K562 (cell line): ENCODE measurements at regions not wholly inside any gene's neighbourhood (a gene's known extent, or its start where the extent isn't known, plus 50 kb on each side); places are given as distances from the start of the nearest gene placed in this dataset.

ENCODE experiments used
- ARID1B ChIP-seq: fragments of 450-650 bp; IDR thresholded peaks from 2 replicates; pipeline ENCODE4 v1.6.1; 2016; ENCODE audit warnings: antibody characterized with exemption, mild to moderate bottlenecking, inconsistent platforms
- ARID3A ChIP-seq: IDR thresholded peaks from 2 replicates; pipeline ENCODE4 v1.6.1; 2012; ENCODE audit warnings: low read depth, low read length, improper control_type of control experiment, borderline replicate concordance
- CAMTA2 ChIP-seq: fragments of 250-450 bp; sonication (Bioruptor Pico); conservative IDR thresholded peaks from 2 replicates; pipeline ENCODE4 v1.5.1; 2022
- HES1 ChIP-seq: fragments of 450-650 bp; IDR thresholded peaks from 2 replicates; pipeline ENCODE4 v1.6.1; 2016; ENCODE audit warnings: low read depth, mild to moderate bottlenecking, moderate library complexity
- MAFK ChIP-seq: IDR thresholded peaks from 2 replicates; pipeline ENCODE4 v1.6.1; 2011; ENCODE audit warnings: low read length, improper control_type of control experiment
- MCM5 ChIP-seq: fragments of 450-650 bp; IDR thresholded peaks from 2 replicates; pipeline ENCODE4 v1.6.1; 2016; ENCODE audit warnings: low read depth
- PTRF ChIP-seq: fragments of 450-650 bp; IDR thresholded peaks from 2 replicates; pipeline ENCODE4 v1.6.1; 2016; ENCODE audit warnings: mild to moderate bottlenecking, missing genetic modification characterization, missing compliant biosample characterization
- TAF9B ChIP-seq: fragments of 450-650 bp; IDR thresholded peaks from 2 replicates; pipeline ENCODE4 v1.6.1; 2018; ENCODE audit warnings: mild to moderate bottlenecking; ENCODE audit not compliant: partially characterized antibody
- TCF15 ChIP-seq: fragments of 250-450 bp; sonication (Bioruptor Pico); IDR thresholded peaks from 2 replicates; pipeline ENCODE4 v1.8.0; 2022; ENCODE audit warnings: moderate library complexity, mild to moderate bottlenecking, inconsistent platforms
- TFE3 ChIP-seq: fragments of 450-650 bp; formaldehyde crosslinking; IDR thresholded peaks from 2 replicates; pipeline ENCODE4 v1.4.0; 2020; ENCODE audit warnings: mild to moderate bottlenecking, mixed read lengths
- TOE1 ChIP-seq, 2 experiments: fragments of 450-650 bp in 1 of 2; sonication (generic) in 1 of 2; formaldehyde crosslinking in 1 of 2; IDR thresholded peaks; 2 replicates each; pipeline versions ENCODE4 v1.7.1 to v1.8.0; 2016 to 2022; ENCODE audit warnings: borderline replicate concordance in 2 of 2, mild to moderate bottlenecking in 2 of 2, antibody characterized with exemption in 1 of 2, inconsistent platforms in 1 of 2, low read depth in 1 of 2, missing genetic modification reagents in 1 of 2, moderate library complexity in 1 of 2
- ZNF12 ChIP-seq: sonication (generic); formaldehyde crosslinking; IDR thresholded peaks from 2 replicates; pipeline ENCODE4 v1.4.0; 2020; ENCODE audit warnings: mild to moderate bottlenecking, missing genetic modification reagents
- ZNF57 ChIP-seq: fragments of 450-650 bp; formaldehyde crosslinking; IDR thresholded peaks from 2 replicates; pipeline ENCODE4 v1.4.0; 2020; ENCODE audit warnings: mild to moderate bottlenecking, moderate library complexity

GRCh38 chr11:44400431-44400830 lies 90.5 kb upstream of the ALX4 start (continued):
- TF ChIP-seq TFE3 (CRISPR knock-in tag): peak; percentile 90
- no peak for TF ChIP-seq ZNF12
- peak; percentile 89; the same call in 1 of the 2 replicates for TF ChIP-seq TOE1 (IDR thresholded peaks at IDR 0.05; ENCODE audit: borderline replicate concordance)
- no peak for TF ChIP-seq TOE1 (CRISPR knock-in tag; IDR thresholded peaks at IDR 0.05; ENCODE audit: borderline replicate concordance, low read depth)
- no peak for TF ChIP-seq MCM5
- TF ChIP-seq TAF9B: no peak
- no peak for TF ChIP-seq ZNF57 (CRISPR knock-in tag)
- no peak for TF ChIP-seq ARID3A
- no peak for TF ChIP-seq HES1
- TF ChIP-seq TCF15 (CRISPR knock-in tag): no peak
- no peak for TF ChIP-seq ARID1B
- TF ChIP-seq CAMTA2 (CRISPR knock-in tag): no peak
- no peak for TF ChIP-seq PTRF (tag)
- no peak for TF ChIP-seq MAFK
